GM13977 (cell line): ENCODE measurements at regions not wholly inside any gene's neighbourhood (a gene's known extent, or its start where the extent isn't known, plus 50 kb on each side); places are given as distances from the start of the nearest gene placed in this dataset.

Source experiments
- DNase-seq: peaks from one replicate; pipeline ENCODE4 v3.0.0; 2012; ENCODE audit warnings: low spot score
- CTCF ChIP-seq: IDR thresholded peaks from 2 replicates; pipeline ENCODE4 v1.5.1; 2012; ENCODE audit warnings: mild to moderate bottlenecking, control low read depth; ENCODE audit not compliant: insufficient read depth; ENCODE audit errors: extremely low read depth, missing control alignments
- in situ Hi-C: fragments of 300-500 bp; cut with MboI; formaldehyde crosslinking; loops from one replicate; pipeline ENCODE4 v1.12.0; 2022; ENCODE audit warnings: low sequenced_read_pairs, low pct_unique_long_range_greater_than_20kb, mixed read lengths, inconsistent platforms; ENCODE audit not compliant: unreplicated experiment

DNA sequence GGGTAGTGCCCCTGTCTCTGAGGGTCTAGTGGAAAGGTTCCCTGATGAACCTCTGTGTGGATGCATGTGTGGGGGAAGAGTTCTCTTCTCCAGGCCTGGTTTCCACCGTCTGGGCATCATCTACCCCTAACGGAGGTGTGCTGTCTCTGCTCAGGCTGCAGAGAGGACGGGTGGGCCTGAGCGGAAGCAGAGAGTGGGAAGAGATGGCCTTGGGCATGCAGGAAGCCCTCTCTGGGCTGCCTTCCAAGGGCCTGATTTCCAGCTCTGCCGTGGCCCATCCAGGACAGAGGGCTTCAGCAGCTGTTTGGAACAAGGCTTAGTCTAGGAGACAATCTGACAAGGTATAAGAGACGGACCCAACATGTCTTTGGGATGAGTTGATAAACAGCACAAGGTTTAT, 220.1 kb upstream of the DTNBP1 start:
- in situ Hi-C loops, result no loop called here
- no peak for DNase-seq
- no peak for TF ChIP-seq CTCF

GRCh38 chr6:15882345-15882744, 219.5 kb upstream of the DTNBP1 start:
- in situ Hi-C loops, result no loop called here
- no peak for DNase-seq
- no peak for TF ChIP-seq CTCF

DNA sequence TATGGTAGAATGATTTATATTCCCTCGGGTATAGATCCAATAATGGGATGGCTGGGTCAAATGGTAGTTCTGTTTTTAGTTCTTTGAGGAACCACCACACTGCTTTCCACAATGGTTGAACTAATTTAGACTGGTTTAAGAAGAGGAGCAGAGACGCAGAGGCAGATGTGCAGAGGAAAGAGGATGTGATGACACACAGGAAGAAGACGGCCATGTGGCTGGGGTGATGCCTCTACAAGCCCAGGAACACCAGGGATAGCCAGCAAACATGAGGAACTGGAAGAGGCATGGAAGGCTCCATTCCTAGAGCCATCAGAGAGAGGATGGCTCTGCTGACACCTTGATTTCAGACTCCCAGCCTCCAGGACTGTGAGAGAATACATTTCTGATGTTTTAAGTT, 218.3 kb upstream of the DTNBP1 start:
- no peak for DNase-seq
- in situ Hi-C loops, result no loop called here
- TF ChIP-seq CTCF, result no peak

DNA sequence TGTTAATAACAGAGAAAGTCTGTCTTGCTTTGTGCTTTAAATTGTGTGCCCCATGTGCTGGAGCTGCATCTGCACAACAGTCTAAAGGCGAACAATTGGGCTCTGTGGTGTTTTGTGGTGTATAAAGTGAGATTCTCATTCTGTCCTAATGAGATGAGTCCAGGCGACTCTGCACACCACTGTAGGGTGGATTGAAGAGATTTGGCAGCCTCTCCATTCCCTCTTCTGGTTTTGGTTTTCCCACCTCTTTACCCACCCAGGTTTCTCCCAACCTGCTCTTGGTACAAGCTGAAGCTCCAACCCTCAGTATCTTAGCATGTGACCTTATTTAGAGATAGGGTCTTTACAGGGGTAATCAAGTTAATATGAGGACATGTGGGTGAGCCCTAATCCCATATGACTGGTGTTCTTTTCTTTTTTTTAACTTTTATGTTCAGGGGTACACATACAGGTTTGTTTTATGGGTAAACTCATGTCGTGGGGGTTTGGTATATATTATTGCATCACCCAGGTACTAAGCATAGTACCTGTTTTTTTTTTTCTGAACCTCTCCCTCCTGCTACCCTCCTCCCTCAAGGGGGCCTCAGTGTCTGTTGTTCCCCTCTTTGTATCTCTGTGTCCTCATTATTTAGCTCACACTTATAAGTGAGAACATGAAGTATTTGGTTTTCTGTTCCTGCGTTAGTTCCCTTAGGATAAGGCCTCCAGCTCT, 217.6 kb upstream of the DTNBP1 start:
- in situ Hi-C loops, result no loop called here
- DNase-seq, result no peak
- no peak for TF ChIP-seq CTCF

GRCh38 chr6:15879371-15880261, 216.8 kb upstream of the DTNBP1 start:
- DNase-seq, result peak; percentile 42
- TF ChIP-seq CTCF, result no peak
- in situ Hi-C loops, result no loop called here

DNA sequence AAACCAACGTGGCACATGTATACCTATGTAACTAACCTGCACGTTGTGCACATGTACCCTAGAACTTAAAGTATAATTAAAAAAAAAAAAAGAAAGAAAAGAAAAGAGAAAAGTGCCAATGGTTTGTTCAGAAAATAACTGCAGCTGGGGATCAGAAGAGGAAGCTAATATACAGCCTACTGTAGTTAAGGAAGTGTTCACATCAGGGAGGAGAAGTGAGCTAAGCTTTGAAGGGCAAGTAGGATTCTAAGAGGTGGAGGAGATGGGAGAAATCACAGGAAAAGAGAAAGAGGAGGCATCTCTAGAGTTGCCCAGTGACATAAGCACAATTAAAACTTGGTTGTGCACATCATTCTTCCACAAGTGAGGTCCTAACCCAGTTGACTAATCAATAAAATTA, 214.4 kb upstream of the DTNBP1 start:
- DNase-seq, result no peak
- in situ Hi-C loops, result no loop called here
- no peak for TF ChIP-seq CTCF
